K562 (cell line): ENCODE measurements at regions not wholly inside any gene's neighbourhood (a gene's known extent, or its start where the extent isn't known, plus 50 kb on each side); places are given as distances from the start of the nearest gene placed in this dataset.

Experiments used
- ARID2 ChIP-seq: fragments of 450-650 bp; IDR thresholded peaks from 2 replicates; pipeline ENCODE4 v1.6.1; 2017; ENCODE audit warnings: antibody characterized with exemption, mild to moderate bottlenecking
- DEAF1 ChIP-seq: fragments of 450-650 bp; formaldehyde crosslinking; IDR thresholded peaks from 2 replicates; pipeline ENCODE4 v1.4.0; 2020; ENCODE audit warnings: mild to moderate bottlenecking, moderate library complexity
- RAD21 ChIP-seq, 2 experiments: fragments of 250-450 bp in 1 of 2; fragments of 450-650 bp in 1 of 2; sonication (Bioruptor Pico) in 1 of 2; formaldehyde crosslinking in 1 of 2; IDR thresholded peaks in 1 of 2; conservative IDR thresholded peaks in 1 of 2; 2 replicates each; pipeline versions ENCODE4 v1.4.0 to v1.8.0; 2020 to 2022; ENCODE audit warnings: mild to moderate bottlenecking in 2 of 2, moderate library complexity in 1 of 2
- RUNX1 ChIP-seq: sonication (generic); IDR thresholded peaks from 2 replicates; pipeline ENCODE4 v1.6.1; 2016; ENCODE audit warnings: antibody characterized with exemption, low read depth
- SMC3 ChIP-seq: conservative IDR thresholded peaks from 2 replicates; pipeline ENCODE4 v1.6.1; 2011; ENCODE audit warnings: low read depth, low read length, improper control_type of control experiment; ENCODE audit not compliant: insufficient read depth
- ZBTB49 ChIP-seq: sonication (generic); formaldehyde crosslinking; IDR thresholded peaks from 2 replicates; pipeline ENCODE4 v1.8.0; 2022; ENCODE audit warnings: missing genetic modification reagents, mild to moderate bottlenecking, borderline replicate concordance
- ZNF740 ChIP-seq, 3 experiments: fragments of 200-800 bp in 1 of 3; sonication (Bioruptor generic) in 1 of 3; sonication (generic) in 1 of 3; formaldehyde crosslinking in 1 of 3; IDR thresholded peaks; 2 replicates each; pipeline versions ENCODE4 v1.6.1 to v1.8.0; 2016 to 2022; ENCODE audit warnings: mild to moderate bottlenecking in 2 of 3, missing compliant biosample characterization in 2 of 3, missing genetic modification characterization in 2 of 3, missing genetic modification reagents in 1 of 3

- peak; percentile 52; the same call in 1 of the 2 replicates for TF ChIP-seq DEAF1 (CRISPR knock-in tag)
- TF ChIP-seq ZBTB49 (CRISPR knock-in tag) = no peak
- TF ChIP-seq RAD21 (CRISPR knock-in tag; conservative IDR thresholded peaks at IDR 0.05 in 1 of 2, IDR thresholded peaks at IDR 0.05 in 1 of 2) = peak; percentile 66 to 75
- no peak for TF ChIP-seq ZNF740 (CRISPR knock-in tag; IDR thresholded peaks at IDR 0.05)
- no peak for TF ChIP-seq ZNF740 (tag; IDR thresholded peaks at IDR 0.05)
- 0 out of 2 replicates have a peak, but pooled peaks have one; percentile 45 for TF ChIP-seq ARID2
- no peak for TF ChIP-seq RUNX1
- TF ChIP-seq SMC3 = peak; percentile 44; the same call in 1 of the 2 replicates
Measured at GRCh38 chr6:85923013-85923430, 280.3 kb upstream of the SYNCRIP start (continued).
